ENCODE measurements at regions not wholly inside any gene's neighbourhood (a gene's known extent, or its start where the extent isn't known, plus 50 kb on each side); places are given as distances from the start of the nearest gene placed in this dataset.

DNA sequence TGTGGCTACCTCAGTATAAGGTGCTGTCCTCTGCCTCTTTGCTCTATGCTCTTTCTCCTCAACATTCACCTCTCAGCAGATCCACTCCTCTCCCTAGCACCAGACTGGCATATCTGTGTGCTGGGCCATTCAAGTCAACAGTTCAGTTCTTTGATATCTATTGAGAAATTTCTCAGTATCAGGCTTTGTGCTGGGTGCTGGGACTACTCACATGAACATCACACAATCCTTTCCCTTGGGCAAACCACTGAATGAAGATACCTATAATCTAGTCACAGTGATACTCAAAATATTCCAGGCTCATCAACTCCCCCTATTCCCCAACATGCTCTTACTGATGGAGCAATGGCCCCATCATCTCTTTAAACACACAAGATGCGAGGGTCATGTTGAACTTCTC lies 120.8 kb downstream of the RPL22L1 start:
- DNase-seq (ENCODE audit: low read depth), result no peak
- H3K4me3 ChIP-seq (ENCODE audit: low read depth, low read length), result no peak overlapping the region
- TF ChIP-seq, protein P1, sequence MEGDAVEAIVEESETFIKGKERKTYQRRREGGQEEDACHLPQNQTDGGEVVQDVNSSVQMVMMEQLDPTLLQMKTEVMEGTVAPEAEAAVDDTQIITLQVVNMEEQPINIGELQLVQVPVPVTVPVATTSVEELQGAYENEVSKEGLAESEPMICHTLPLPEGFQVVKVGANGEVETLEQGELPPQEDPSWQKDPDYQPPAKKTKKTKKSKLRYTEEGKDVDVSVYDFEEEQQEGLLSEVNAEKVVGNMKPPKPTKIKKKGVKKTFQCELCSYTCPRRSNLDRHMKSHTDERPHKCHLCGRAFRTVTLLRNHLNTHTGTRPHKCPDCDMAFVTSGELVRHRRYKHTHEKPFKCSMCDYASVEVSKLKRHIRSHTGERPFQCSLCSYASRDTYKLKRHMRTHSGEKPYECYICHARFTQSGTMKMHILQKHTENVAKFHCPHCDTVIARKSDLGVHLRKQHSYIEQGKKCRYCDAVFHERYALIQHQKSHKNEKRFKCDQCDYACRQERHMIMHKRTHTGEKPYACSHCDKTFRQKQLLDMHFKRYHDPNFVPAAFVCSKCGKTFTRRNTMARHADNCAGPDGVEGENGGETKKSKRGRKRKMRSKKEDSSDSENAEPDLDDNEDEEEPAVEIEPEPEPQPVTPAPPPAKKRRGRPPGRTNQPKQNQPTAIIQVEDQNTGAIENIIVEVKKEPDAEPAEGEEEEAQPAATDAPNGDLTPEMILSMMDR (IDR thresholded peaks at IDR 0.05; ENCODE audit: insufficient read depth, low read depth, low read length), result no peak

DNA sequence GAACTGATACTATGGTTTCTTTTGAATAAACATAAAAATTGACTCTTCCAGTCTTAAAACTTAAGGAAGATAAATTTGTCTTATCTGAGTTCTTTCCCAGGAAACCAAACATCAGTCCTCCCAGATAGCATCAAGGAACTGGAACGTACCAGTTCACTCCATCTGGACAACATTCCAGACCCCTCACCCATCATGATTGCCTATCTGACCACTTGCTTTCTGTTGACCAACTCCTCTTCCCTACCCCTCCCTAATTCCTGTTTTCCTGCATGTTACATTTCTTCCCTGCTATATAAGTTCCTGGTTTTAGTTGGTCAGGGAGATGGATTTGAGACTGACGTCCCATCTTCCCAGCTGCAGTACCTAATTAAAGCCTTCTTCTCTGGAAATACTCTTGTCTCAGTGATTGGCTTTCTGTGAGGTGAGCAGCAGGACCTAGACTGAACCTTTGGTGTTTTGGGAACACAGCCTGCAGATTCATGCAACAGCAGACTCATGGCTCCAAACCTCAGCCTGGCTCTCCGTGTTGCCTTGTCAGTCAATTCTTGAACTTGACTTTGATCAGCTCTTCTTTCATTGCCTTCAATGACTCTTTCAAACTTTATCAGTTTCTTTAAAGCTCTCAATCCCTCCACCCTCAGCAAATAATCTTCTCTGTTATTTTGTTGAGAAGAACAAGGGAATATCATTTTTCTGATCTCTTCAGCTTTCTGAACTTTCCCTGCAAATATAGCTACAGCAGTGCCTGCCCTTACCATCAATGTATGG lies 123.6 kb downstream of the RPL22L1 start:
- DNase-seq (ENCODE audit: low read depth), result peak; percentile 73
- H3K4me3 ChIP-seq (ENCODE audit: low read depth, low read length), result no peak overlapping the region
- TF ChIP-seq, protein P1 (IDR thresholded peaks at IDR 0.05; ENCODE audit: insufficient read depth, low read depth, low read length), result no peak

- DNase-seq (ENCODE audit: low read depth), result peak; percentile 65
- TF ChIP-seq, protein P1 (IDR thresholded peaks at IDR 0.05; ENCODE audit: insufficient read depth, low read depth, low read length), result no peak
- H3K4me3 ChIP-seq (ENCODE audit: low read depth, low read length), result no peak overlapping the region
Measured at GRCh38 chr3:170745211-170745718, 124.7 kb downstream of the RPL22L1 start.

- DNase-seq (ENCODE audit: low read depth), result no peak
- no peak overlapping the region for H3K4me3 ChIP-seq (ENCODE audit: low read depth, low read length)
- TF ChIP-seq, protein P1 (IDR thresholded peaks at IDR 0.05; ENCODE audit: insufficient read depth, low read depth, low read length), result no peak
Measured at GRCh38 chr3:170741756-170742529, 128.1 kb downstream of the RPL22L1 start.

- H3K4me3 ChIP-seq (ENCODE audit: low read depth, low read length), result peak overlapping the region; percentile 26
- TF ChIP-seq, protein P1 (IDR thresholded peaks at IDR 0.05; ENCODE audit: insufficient read depth, low read depth, low read length), result no peak
- DNase-seq (ENCODE audit: low read depth), result peak; percentile 89
Measured at GRCh38 chr3:170740726-170741591, 129.0 kb downstream of the RPL22L1 start.

GRCh38 chr3:170740285-170740684 lies 129.7 kb downstream of the RPL22L1 start:
- TF ChIP-seq, protein P1 (IDR thresholded peaks at IDR 0.05; ENCODE audit: insufficient read depth, low read depth, low read length), result no peak
- no peak overlapping the region for H3K4me3 ChIP-seq (ENCODE audit: low read depth, low read length)
- no peak for DNase-seq (ENCODE audit: low read depth)
